22Rv1 (cell line): ENCODE measurements at regions not wholly inside any gene's neighbourhood (a gene's known extent, or its start where the extent isn't known, plus 50 kb on each side); places are given as distances from the start of the nearest gene placed in this dataset.

Experiments used
- H3K27ac ChIP-seq: fragments of 450-650 bp; 2 replicates; pipeline ENCODE4 v1.5.1; 2017
- CTCF ChIP-seq: fragments of 450-650 bp; IDR thresholded peaks from 2 replicates; pipeline ENCODE4 v1.5.1; 2017; ENCODE audit warnings: mild to moderate bottlenecking
- ZFX ChIP-seq: fragments of 450-650 bp; IDR thresholded peaks from 2 replicates; pipeline ENCODE4 v1.6.1; 2017; ENCODE audit warnings: antibody characterized with exemption, borderline replicate concordance

GRCh38 chr2:122634256-122634655 is 878.8 kb downstream of the TSN start:
- no peak overlapping the region for H3K27ac ChIP-seq
- no peak for TF ChIP-seq CTCF
- TF ChIP-seq ZFX = no peak

GRCh38 chr2:122634920-122635319 is 879.5 kb downstream of the TSN start:
- no peak overlapping the region for H3K27ac ChIP-seq
- TF ChIP-seq CTCF (no peak), ZFX (no peak)

GRCh38 chr2:122635686-122636085 is 880.2 kb downstream of the TSN start:
- H3K27ac ChIP-seq = no peak overlapping the region
- TF ChIP-seq CTCF = no peak
- TF ChIP-seq ZFX = no peak

- TF ChIP-seq ZFX = no peak
- TF ChIP-seq CTCF = no peak
- no peak overlapping the region for H3K27ac ChIP-seq
Measured at GRCh38 chr2:122636097-122636496, 880.6 kb downstream of the TSN start.

GRCh38 chr2:122639176-122639575 is 883.7 kb downstream of the TSN start:
- TF ChIP-seq ZFX (no peak), CTCF (no peak)
- no peak overlapping the region for H3K27ac ChIP-seq

- no peak overlapping the region for H3K27ac ChIP-seq
- no peak for TF ChIP-seq ZFX
- TF ChIP-seq CTCF = no peak
Measured at GRCh38 chr2:122639711-122640110, 884.3 kb downstream of the TSN start.

GRCh38 chr2:122643725-122644329 is 888.4 kb downstream of the TSN start:
- no peak overlapping the region for H3K27ac ChIP-seq
- TF ChIP-seq ZFX = no peak
- TF ChIP-seq CTCF = no peak
